Epidermal melanocyte (primary cell): ENCODE measurements at regions not wholly inside any gene's neighbourhood (a gene's known extent, or its start where the extent isn't known, plus 50 kb on each side); places are given as distances from the start of the nearest gene placed in this dataset.

ENCODE experiments used
- DNase-seq: peaks from one replicate; pipeline ENCODE4 v3.0.0; 2011; ENCODE audit warnings: low spot score; ENCODE audit not compliant: insufficient read length

DNA sequence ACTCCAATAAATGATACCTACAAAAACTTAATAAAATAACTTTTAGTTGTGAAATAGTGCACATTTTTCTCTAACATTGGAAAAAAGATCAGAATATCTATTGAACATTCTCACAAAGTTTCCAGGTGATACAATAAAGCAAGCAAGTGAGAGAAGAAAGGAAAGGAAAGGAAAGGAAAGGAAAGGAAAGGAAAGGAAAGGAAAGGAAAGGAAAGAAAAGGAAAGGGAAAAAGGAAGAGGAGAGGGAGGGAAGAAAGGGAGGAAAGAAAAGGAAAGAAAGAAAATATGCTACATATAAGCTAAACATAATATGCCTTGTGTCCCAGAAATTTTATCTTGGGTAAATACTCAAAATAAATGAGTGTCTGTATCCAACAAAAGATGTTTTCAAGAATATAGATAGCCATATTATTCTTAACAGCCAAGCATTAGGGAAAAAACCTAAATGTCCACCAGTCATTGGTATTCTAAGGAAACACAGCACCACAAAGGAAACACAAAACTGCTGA, 510.2 kb upstream of the ZWINT start:
- no peak for DNase-seq

DNA sequence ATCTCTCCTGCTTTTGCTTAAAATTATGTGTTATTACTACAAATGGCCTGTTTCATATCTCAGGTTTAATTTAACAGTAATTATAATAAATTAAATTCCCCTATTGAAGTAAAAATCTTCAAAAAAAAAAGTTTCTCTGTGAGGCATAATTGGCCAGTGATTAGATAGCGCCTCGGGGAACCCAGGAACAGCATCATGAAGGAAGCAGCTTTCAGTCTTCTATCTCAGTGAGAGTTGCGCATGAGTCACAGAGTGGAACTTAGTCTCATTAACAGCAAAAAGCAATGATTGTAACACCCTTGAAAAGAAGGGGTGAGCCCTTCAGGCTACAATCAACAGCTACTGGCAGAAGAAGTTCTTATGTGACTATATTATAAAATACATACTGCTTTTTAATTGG, 506.2 kb upstream of the ZWINT start:
- peak; percentile 19 for DNase-seq

DNA sequence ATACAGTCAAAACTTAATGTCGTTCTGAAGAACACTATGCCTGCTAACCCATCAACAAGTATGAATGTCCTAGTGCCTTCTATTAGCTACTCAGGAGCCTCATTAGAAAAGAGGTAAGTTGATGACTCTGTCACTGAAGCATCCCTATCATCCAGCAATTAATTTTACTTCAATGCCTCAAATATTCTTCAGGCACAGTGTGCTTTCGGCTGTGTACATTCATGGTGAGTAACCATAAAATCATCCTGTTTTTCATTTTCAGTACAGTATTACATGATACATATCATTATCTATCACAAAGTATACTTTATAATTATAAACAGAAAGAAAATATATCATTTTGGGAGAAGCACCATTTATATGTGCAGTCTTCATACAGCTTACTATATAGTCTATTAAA, 495.5 kb upstream of the ZWINT start:
- no peak for DNase-seq

DNA sequence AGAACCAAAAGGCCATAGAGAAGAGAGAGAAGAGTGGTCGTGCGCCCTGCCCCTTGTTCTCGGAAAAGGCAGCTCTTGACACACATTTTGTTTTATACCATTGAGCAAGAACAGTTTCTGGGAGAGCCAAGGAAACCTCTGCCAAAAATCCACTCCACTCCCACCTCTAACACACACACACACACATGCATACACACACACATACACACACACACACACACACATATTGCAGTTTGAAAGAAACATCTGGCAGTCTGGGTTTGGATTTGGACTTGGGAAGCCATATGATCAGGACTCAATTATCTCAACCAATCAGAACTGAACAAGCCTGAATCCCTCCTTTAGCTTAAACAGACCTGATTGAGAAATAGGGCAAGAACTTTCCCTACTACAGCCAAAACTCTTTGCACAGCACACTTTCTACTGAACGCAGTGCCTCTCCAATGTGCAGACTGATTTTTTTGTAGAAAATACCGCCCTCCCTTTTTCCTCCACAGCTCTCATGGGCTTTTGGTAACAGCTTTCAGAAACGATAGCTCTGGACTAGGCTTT, 484.0 kb upstream of the ZWINT start:
- DNase-seq = no peak

DNA sequence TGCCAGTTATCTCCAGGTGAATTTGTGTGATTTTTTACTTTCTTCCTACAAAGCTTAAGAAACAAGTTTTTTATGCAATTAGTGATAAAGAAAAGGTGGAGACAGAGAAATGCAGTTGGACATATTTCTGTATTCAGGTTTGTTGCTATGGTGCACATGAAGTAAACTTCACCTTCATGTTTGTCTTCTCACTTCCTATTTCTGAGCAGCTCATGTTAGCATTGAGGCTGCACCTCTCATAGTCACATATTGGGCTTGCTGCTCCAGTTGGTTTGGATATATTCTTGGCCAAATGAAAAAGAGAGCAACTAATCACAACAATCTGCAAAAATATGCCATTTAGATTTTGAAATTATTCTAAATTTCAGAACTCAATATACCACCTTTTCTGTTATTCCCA, 475.6 kb upstream of the ZWINT start:
- DNase-seq = no peak

DNA sequence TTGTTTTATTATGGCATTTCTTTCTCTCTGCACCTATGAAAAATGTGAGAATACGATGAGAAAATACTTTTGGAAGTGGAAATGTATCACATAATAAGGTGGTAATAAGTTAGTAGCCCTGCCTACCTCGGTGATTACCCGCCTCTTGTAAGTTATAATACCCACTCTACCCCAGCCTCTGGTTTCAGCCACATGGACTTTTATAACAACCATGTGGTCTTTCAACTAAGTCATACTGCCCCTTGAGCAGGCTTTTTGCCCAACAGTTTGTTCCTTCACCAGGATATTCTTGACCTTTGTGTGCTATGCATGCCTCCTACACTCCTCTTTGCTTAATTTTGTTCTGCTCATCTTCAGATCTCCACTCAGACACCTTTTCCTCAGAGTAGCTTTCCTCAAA, 470.6 kb upstream of the ZWINT start:
- no peak for DNase-seq

DNA sequence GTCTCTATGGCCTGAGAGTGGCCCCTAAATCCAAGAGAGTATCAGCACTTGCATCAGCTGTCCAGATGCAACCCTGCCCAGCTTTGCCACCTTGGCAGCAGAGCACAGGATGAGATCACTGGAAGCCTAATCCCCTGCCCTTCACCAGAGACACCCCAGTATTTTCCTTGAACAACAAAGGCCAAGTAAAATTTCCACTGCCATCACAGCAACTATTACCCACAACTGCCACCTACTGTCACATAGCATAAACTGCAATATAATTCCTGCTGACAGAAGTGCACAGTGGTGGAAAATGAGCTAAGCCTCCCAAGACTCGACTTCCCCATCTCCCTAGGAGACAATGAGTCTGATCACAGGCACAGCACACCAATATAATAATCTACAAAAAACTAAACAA, 462.8 kb upstream of the ZWINT start:
- no peak for DNase-seq

DNA sequence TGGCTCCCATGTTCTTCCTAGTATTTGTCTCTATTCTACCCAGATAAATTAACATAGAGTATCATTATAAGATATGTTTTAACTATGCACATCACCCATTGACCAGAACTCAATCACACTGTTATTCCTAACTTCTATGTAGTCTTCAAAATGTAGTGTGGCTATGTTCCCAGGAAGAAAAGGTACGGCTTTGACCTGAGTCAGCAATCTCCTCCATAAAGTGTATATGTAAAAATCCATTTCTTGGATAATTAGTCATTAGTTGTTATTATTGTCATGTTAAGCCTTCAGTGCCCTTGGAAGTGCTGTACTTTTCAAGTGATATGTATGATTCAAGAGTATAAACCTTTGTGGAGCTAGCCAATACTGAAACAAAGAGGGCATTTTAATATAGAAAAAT, 444.0 kb upstream of the ZWINT start:
- no peak for DNase-seq

DNA sequence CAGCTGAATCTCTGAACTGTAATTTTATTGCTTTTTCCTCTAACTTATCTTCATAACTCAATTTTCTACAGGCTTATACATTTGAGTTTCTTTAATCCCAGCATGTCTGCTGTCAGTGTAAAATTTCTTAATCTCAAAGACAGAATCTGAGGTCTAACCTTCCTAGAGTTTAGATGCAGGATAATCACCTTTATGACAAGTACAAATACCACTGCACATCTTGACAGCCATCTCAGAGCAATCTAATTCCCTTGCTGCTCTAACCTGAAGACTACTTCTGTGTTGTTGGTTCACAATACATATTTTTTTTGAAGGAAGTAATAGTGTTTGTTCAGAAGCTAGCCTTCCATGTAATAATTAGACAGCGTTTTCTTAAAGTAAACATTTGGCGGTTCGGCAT, 424.2 kb upstream of the ZWINT start:
- DNase-seq = no peak

DNA sequence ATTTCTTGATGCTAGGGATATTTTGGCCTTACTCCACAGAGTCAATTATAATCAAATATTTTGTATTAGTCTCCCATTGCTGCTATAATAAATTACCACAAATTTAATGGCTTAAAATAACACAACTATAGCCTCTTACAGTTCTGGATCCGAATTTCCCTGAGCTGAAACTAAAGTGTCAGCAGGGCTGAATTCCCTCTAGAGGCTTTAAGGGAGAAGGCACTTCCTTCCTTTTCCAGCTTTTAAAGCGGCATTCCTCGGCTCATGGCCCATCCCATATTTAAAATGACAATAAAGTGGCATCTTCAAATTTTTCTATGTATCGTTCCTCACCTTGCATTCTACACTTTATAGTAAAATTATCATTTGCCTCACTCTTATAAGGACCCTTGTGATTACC, 421.4 kb upstream of the ZWINT start:
- no peak for DNase-seq

DNA sequence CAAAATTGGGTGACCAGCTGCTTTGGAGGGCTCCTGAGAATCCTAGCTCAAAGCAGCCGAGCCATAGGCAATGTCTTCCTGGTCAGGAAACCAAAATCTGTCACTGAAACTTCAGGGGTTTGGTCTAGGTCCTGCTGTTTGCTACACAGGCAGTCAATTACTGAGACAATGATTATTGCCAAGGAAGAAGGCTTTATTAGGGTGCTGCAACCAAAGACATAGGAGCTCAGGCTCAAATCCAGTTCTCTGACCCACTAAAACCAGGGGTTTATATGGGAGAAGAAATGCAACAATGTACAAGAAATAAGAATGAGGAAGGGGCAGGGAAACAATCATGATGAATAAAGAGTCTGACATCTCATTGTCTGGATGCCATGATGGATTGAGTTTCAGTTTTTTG, 410.3 kb upstream of the ZWINT start:
- DNase-seq = no peak

DNA sequence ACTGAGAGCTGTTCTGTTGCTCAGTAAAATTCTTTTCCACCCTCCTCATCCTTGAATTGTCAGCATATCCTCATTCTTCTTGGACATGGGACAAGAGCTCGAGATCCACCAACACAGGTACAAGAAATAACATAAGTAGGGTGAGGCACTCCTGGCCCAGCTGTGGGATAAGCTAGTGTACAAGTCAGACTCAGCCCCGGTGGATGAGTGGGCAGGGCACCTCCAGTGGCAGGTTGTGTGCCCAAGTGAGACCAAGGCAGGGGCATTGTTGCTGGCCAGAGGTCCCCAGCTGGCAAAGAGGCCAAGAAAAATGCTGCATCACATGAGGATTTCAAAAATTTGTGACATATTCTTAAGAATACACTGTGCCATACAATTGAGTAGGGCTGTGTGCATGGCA, 402.0 kb upstream of the ZWINT start:
- no peak for DNase-seq

DNA sequence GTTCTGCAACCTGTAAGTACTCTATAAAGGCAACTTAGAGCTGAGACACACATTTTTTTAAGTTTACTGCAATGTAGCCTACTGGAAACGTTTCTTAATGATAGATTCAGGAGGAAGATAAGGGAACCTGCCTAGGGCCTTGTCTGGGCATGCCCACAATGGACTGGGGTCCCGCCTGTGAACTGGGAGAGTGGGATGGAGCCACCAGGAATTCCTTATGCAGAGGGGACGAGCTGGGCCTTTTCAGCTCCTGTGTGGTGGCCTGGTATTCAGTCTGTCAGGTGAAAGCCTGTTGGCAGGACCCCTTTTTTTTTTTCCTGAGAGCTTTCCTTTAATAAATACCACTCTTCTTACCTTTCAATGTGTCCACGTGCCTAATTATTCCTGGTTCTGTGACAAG, 384.4 kb upstream of the ZWINT start:
- DNase-seq = no peak

DNA sequence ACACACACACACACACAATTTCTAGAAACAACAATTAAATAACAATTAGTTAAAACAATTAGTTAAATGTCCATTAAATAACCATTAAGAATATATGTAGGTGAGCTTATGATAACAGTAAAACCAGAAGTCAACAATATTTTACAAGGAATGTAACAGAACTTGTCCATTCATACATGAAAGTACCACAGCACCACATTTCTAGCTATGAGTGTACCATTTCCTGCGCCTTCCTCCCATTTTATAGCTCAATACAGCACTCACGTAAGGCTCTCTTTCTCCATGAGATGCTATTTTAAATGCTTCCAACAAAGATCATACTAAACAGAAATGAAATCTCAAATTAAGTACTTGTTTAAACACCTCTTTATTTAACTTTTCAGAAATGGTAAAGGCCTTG, 367.3 kb upstream of the ZWINT start:
- DNase-seq = no peak

DNA sequence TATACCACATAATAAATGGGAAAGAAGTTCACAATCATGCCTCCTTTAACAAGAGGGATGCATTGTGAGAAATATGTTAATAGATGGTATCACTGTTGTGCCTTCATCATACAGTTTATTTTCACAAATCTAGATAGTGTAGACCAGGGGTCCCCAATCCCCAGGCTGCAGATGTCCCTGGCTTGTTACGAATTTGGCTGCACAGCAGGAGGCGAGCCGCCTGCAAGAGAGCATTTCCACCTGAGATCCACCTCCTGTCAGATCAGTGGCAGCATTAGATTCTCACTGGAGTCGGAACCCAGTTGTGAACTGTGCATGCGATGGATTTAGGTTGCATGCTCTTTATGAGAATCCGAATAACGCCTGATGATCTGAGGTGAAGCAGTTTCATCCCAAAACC, 361.9 kb upstream of the ZWINT start:
- no peak for DNase-seq

DNA sequence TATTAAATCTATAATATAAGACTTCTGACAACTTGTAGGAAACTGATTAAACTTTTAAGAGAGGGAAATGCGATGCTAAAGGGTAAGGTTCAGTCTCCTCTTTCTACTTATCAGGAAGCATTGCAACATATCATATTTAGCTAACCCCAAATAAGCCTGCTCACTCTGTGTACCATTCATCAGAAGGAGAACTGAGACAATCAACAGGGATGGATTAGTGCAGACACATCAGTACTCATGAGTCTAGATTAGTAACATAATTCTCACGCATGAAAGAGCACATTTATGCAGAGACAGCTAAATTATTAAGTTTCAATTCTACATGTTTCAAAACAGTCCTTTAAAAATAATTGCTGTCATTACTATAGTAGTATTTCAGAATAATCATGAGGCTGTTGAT, 354.2 kb upstream of the ZWINT start:
- no peak for DNase-seq

DNA sequence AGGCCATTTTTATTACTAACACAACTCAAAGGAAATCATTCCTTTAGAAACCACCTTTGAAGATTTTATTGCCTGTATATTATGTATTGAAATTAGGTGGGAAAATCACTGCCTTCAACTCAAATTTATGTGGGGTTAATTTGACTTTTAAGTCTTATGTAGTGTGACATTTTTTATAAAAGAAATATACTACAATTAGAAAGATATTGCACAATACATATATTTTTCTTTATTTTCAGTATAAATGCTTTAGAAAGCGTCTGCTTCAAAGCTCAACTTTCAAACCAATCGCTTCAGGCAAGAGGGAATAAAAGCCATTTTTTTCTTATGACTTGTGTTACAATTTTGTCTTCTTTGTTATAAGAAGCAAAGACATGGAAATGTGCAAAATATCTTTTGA, 337.4 kb upstream of the ZWINT start:
- no peak for DNase-seq

DNA sequence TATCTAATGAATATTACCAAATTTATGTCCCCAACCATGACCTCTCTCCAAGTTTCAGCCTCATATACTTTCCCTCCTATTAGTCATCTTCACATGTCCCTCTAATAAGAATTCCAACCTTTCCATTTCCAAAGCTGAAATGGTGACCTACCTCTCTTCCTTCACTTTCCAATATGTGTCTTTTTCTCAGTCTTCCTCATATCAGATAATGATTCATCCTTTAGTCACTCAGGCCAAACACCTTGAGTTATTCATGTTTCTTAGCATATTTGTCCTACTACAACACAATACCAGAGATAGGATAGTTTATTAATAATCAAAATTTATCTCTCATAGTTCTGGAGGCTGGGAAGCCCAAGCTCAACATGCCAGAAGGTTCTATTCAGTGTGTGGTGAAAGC, 318.5 kb upstream of the ZWINT start:
- no peak for DNase-seq

DNA sequence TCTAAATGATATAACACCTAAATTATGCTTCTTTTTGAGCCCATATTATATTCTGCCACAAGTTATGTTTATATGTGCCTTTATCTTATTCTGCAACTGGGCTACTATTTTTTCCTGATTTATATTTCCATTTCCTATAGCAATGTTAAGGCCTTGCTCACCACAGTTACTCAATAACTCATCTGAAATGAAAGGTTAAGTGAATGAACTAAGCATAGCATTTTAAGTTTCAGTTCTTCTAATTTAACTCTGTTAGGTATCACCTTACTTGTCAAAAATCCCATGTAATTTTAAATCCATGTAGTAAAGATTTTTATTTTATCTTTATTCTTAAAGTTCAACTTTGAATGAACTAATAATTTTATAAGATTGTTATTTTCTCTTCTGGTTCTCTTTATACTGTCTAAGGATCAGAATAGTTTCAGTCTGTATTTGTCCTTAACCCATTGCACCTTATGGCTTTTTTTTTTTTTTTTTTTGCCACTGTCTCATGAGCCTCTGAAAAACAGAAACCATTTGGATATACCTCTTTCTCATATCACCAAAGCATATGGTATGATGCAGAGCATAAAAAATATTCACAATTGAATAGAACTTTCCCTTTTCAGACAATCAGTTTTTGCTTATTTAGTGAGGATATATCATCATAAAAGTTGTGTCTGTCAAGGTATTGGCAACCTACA, 301.8 kb upstream of the ZWINT start:
- no peak for DNase-seq

DNA sequence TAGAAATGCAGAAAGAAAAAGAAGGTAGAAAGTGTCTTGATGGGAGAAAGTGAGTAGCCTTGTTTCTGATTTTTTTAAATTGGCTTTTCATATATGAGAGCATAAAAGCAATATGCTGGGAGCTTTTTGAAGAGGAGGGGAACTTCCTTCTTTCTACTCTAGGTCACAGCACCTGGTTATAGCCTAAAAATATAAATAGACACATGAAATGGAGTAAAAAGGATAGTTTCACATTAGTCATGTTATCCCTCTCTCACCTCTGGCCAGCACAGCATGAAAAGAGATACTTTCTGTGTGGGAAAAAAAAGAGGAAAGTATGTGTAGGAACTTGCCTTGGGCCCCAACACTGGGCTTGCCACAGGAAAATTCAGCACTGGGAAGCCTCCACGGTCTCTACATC, 292.2 kb upstream of the ZWINT start:
- no peak for DNase-seq

DNA sequence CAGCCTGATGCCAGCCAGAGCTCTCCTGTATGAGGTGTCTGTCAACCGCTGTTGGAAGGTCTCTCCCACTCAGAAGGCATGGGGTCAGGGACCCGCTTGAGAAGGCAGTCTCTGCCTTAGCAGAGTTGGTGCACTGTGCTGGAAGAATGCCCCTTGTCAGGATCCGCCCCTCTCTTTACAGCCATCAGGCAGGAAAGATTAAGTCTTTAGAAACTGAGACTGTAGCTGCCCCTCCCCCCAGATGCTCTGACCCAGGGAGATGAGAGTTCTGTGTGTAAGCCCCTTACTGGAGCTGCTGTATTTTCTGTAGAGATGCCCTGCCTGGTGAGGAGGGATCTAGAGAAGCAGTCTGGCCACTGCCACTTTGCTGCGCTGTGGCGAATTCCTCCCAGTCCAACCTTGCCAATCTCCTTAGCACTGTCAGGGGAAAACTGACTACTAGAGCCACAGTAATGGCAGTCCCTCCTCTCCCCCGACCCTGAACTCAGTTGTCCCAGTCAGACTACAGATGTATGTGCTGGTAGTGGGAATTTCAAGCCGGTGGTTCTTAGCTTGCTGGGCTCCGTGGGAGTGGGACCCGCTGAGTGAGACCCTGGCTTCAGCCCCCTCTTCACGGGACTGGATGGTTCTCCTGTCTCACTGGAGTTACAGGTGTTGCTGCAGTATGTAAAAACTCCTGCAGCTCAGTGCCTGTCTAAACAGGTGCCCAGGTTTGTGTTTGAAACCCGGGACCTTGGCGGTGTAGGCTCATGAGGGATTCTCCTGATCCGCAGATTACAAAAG, 285.5 kb upstream of the ZWINT start:
- no peak for DNase-seq

DNA sequence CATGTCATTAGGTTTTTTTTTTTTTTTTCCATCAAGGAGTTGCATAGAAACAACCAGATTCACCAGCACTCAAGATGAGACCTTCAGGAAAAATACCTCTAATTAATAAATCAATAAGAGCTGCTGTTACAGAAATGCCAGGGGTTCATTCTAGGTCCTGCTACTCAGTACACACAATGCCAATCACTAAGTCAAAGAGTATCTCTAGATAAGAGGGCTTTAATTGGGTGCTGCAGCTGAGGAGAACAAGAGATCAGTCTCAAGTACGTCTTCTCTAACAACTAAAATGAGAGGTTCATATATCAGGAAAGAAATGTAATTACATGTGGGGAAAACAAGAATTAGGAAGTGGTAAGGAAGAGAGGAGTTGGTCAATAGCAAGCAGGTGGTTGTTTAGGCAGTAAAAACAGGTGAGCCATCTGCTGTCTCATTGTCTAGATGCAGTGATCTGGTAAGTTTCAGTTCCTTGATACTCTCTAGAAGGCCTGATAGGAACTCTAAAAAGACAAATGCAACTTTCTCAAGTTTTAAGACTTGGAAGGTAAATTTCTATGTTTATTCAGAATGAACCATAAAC, 272.9 kb upstream of the ZWINT start:
- DNase-seq = no peak
